Activated T-cell treated with anti-CD3 and anti-CD28 coated beads, Interleukin-2, amount 50 U/mL, for 24 hours (primary cell): ENCODE measurements at regions not wholly inside any gene's neighbourhood (a gene's known extent, or its start where the extent isn't known, plus 50 kb on each side); places are given as distances from the start of the nearest gene placed in this dataset.

Source experiments
- DNase-seq: peaks from one replicate; pipeline ENCODE4 v3.0.0-alpha.2; 2020
- H3K27ac Mint-ChIP-seq: 2 replicates; pipeline ENCODE4 v1.8.0; 2020; ENCODE audit warnings: mild to moderate bottlenecking, mixed read lengths
- H3K27me3 Mint-ChIP-seq: 2 replicates; pipeline ENCODE4 v1.8.0; 2020; ENCODE audit warnings: mixed read lengths
- H3K36me3 Mint-ChIP-seq: 2 replicates; pipeline ENCODE4 v1.8.0; 2020; ENCODE audit warnings: low read depth, mixed read lengths
- H3K4me1 Mint-ChIP-seq: 2 replicates; pipeline ENCODE4 v1.8.0; 2020; ENCODE audit warnings: low read depth, mixed read lengths
- H3K4me3 Mint-ChIP-seq: 2 replicates; pipeline ENCODE4 v1.8.0; 2020; ENCODE audit warnings: mild to moderate bottlenecking, moderate library complexity, mixed read lengths
- H3K9me3 Mint-ChIP-seq: 2 replicates; pipeline ENCODE4 v1.8.0; 2020; ENCODE audit warnings: mixed read lengths

- DNase-seq, result no peak
- H3K27ac Mint-ChIP-seq, result peak overlapping the region; percentile 87
- peaks cover 18% of the 10 kb centered on the region for H3K27me3 Mint-ChIP-seq
- H3K9me3 Mint-ChIP-seq, result peaks cover 3% of the 10 kb centered on the region
- H3K36me3 Mint-ChIP-seq, result no peaks in the 10 kb centered on the region
- peaks cover 24% of the 10 kb centered on the region for H3K4me1 Mint-ChIP-seq
- H3K4me3 Mint-ChIP-seq, result no peak overlapping the region
Observed at GRCh38 chr3:28841441-28841840, 439.4 kb upstream of the RBMS3 start.

DNA sequence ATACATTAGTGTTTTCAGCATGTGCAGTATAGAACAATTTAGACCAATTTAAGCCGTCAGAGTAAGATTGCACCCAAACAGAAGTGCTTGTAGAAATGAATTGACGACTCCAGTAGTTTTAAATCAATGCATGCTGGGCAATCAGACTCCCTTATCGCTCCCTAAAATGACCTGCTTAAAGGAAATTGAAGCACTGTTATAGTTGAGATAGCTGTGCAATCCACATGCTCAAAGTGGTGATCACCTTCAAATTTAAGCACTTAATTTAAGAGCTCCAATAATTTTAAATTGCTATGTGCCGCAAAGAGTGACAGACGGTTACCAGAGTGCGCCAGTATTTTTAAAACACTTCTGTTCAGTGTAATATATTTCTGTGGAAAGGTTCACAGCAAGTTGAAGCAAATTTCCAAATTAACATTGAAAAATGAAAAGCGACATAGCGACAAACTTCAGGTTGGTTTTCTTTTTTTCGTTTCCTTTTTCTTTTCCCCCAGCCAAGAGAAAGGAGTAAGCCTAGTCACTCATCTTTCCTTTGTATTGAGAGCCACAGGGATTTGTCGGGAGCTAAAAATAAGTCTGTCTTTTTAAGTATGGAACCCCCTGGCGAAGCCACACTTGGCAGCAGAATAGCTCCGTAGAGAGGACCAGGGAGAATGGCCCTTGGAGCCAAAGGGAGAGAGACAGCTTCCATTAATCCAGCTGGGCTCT lies 436.4 kb upstream of the RBMS3 start:
- Mint-ChIP-seq H3K27ac (no peak overlapping the region), H3K9me3 (peaks cover 3% of the 10 kb centered on the region), H3K4me1 (peaks cover 20% of the 10 kb centered on the region), H3K27me3 (peaks cover 8% of the 10 kb centered on the region), H3K4me3 (no peak overlapping the region), H3K36me3 (no peaks in the 10 kb centered on the region)
- no peak for DNase-seq

GRCh38 chr3:28845006-28845324 lies 435.9 kb upstream of the RBMS3 start:
- no peak for DNase-seq
- peaks cover 7% of the 10 kb centered on the region for H3K27me3 Mint-ChIP-seq
- peaks cover 3% of the 10 kb centered on the region for H3K9me3 Mint-ChIP-seq
- H3K27ac Mint-ChIP-seq, result no peak overlapping the region
- H3K4me1 Mint-ChIP-seq, result peaks cover 20% of the 10 kb centered on the region
- H3K4me3 Mint-ChIP-seq, result no peak overlapping the region
- H3K36me3 Mint-ChIP-seq, result no peaks in the 10 kb centered on the region

- Mint-ChIP-seq H3K36me3 (no peaks in the 10 kb centered on the region), H3K27ac (no peak overlapping the region), H3K9me3 (no peaks in the 10 kb centered on the region), H3K27me3 (peaks cover 7% of the 10 kb centered on the region), H3K4me3 (no peak overlapping the region), H3K4me1 (peaks cover 5% of the 10 kb centered on the region)
- no peak for DNase-seq
Observed at GRCh38 chr3:28846971-28847478, 433.8 kb upstream of the RBMS3 start.

- H3K9me3 Mint-ChIP-seq, result no peaks in the 10 kb centered on the region
- H3K4me3 Mint-ChIP-seq, result no peak overlapping the region
- no peak for DNase-seq
- H3K27me3 Mint-ChIP-seq, result peaks cover 7% of the 10 kb centered on the region
- H3K27ac Mint-ChIP-seq, result no peak overlapping the region
- H3K4me1 Mint-ChIP-seq, result no peaks in the 10 kb centered on the region
- H3K36me3 Mint-ChIP-seq, result no peaks in the 10 kb centered on the region
Observed at GRCh38 chr3:28847736-28848135, 433.1 kb upstream of the RBMS3 start.

DNA sequence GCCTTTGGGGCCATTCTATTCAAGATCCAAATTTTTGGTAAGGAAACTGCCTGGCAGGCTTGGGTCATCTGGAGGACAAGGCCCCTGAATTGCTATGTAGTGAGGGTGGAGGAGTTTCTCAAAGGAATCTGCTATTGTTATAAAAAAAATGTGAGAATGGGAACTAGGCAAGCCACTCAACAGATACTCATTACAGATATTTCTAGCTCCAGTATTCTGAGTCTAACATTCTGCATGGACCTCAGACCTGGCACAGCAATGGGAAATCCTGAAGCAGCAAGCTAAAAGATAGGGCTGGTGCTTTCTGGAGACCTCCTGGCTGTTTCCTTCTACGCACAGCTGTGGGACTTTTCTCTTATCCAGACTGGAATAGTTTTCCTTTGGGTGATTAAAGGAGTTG lies 430.7 kb upstream of the RBMS3 start:
- no peak overlapping the region for H3K4me3 Mint-ChIP-seq
- H3K4me1 Mint-ChIP-seq, result no peaks in the 10 kb centered on the region
- H3K36me3 Mint-ChIP-seq, result no peaks in the 10 kb centered on the region
- H3K27ac Mint-ChIP-seq, result no peak overlapping the region
- DNase-seq, result no peak
- no peaks in the 10 kb centered on the region for H3K9me3 Mint-ChIP-seq
- H3K27me3 Mint-ChIP-seq, result peaks cover 5% of the 10 kb centered on the region

DNA sequence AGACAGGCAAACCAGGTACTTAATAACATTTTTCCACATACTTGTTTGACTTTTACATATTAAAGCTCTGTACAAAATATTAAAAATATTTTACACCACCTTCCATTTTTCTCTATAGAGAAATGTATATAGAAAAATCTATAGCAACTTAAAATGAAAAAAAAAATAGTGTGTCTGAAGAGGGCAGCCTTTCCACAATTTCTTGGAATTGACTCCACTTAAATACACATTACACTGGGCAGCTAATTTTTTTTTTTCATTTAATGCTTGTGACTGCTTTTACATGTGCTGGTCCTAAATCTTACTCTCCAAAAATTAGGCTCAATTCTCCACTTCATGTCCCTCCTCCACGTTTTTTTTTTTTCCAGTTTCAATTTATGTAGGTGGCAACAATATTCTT lies 427.0 kb upstream of the RBMS3 start:
- H3K27me3 Mint-ChIP-seq, result no peaks in the 10 kb centered on the region
- H3K36me3 Mint-ChIP-seq, result no peaks in the 10 kb centered on the region
- H3K4me1 Mint-ChIP-seq, result no peaks in the 10 kb centered on the region
- no peak overlapping the region for H3K4me3 Mint-ChIP-seq
- no peaks in the 10 kb centered on the region for H3K9me3 Mint-ChIP-seq
- H3K27ac Mint-ChIP-seq, result no peak overlapping the region
- no peak for DNase-seq

- Mint-ChIP-seq H3K27me3 (no peaks in the 10 kb centered on the region), H3K4me3 (no peak overlapping the region), H3K9me3 (no peaks in the 10 kb centered on the region), H3K36me3 (no peaks in the 10 kb centered on the region), H3K27ac (no peak overlapping the region), H3K4me1 (no peaks in the 10 kb centered on the region)
- DNase-seq, result no peak
Observed at GRCh38 chr3:28856796-28857195, 424.1 kb upstream of the RBMS3 start.

DNA sequence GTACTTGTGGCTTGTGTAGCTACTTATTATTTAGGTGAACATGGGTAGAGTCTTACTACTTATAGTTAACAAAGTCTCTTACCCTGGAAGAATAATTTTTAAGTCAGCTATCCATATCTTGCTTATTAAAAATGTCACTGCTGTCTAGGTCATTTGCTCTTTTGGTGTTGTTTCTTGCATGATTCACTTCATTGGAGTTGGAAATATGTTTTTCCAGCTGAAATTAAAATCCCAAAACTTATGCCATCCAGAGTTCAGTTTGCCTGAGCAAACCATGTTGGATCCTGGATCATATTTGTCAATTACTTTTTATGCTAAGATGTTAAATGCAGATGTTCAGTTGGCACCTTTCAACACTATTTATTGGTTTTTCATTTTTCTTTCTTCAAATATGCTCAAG lies 421.0 kb upstream of the RBMS3 start:
- Mint-ChIP-seq H3K27ac (no peak overlapping the region), H3K4me1 (no peaks in the 10 kb centered on the region), H3K4me3 (no peak overlapping the region), H3K9me3 (no peaks in the 10 kb centered on the region), H3K27me3 (no peaks in the 10 kb centered on the region), H3K36me3 (no peaks in the 10 kb centered on the region)
- no peak for DNase-seq

DNA sequence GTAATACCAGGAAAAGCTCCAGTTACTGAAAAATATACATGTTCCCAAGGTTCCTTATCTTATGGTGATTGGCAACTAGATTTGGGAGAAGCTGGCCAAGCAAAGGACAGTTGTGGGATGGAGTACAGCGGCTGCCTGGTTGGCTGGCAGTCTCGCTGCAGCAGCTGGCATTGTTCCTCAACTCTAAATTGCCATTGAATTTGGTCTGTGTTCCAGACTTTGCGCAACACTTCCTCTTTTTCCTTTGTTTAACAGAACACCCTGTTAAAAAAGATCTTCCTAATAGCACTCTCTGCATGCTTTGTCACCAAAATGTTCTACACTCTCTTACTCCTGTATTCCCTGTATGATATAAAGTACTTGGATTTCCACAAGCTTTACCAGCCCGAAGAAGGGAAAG lies 420.6 kb upstream of the RBMS3 start:
- Mint-ChIP-seq H3K4me3 (no peak overlapping the region), H3K9me3 (no peaks in the 10 kb centered on the region), H3K27me3 (no peaks in the 10 kb centered on the region), H3K36me3 (no peaks in the 10 kb centered on the region), H3K4me1 (no peaks in the 10 kb centered on the region), H3K27ac (no peak overlapping the region)
- DNase-seq, result no peak

GRCh38 chr3:28863186-28863585 lies 417.7 kb upstream of the RBMS3 start:
- Mint-ChIP-seq H3K27ac (no peak overlapping the region), H3K4me1 (no peaks in the 10 kb centered on the region), H3K27me3 (no peaks in the 10 kb centered on the region), H3K4me3 (no peak overlapping the region), H3K36me3 (no peaks in the 10 kb centered on the region), H3K9me3 (no peaks in the 10 kb centered on the region)
- no peak for DNase-seq

DNA sequence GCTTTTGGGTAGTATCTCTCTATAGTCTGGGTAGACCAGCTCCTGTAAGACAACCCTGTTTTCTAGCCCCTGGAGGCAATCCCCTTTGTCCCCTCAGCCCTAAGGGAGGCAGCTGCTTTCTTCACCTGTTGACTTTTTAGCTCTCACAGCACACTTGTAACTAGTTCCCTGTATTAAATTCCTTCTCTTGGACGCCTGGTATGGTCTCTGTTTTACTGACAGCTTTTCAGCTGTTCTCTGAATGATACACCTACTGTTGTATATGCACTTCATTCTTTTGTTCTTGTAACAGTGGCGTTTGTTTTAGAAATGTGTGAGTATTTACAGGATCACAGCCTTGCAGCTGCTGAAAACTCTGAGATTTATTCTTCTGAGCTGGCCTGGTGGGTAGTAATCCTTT lies 413.0 kb upstream of the RBMS3 start:
- no peak for DNase-seq
- Mint-ChIP-seq H3K9me3 (no peaks in the 10 kb centered on the region), H3K4me3 (no peak overlapping the region), H3K27ac (no peak overlapping the region), H3K4me1 (no peaks in the 10 kb centered on the region), H3K27me3 (no peaks in the 10 kb centered on the region), H3K36me3 (no peaks in the 10 kb centered on the region)

DNA sequence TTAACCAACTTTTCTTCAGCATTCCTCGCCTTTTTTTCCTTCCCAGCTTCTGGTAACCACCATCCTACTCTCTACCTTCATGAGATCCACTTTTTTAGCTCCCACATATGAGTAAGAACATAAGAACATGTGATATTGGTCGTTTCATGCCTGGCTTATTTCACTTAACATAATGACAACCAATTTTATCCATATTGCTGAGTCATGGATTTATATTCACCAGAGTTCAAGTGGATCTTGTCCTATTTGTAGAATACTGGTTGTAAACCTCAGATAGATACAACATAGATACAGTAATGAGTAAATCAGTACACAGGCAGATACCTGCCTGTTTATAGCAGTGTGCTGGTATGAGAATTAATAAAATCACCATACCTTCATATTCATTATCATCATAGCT lies 412.0 kb upstream of the RBMS3 start:
- no peaks in the 10 kb centered on the region for H3K4me1 Mint-ChIP-seq
- no peak overlapping the region for H3K4me3 Mint-ChIP-seq
- no peaks in the 10 kb centered on the region for H3K27me3 Mint-ChIP-seq
- no peaks in the 10 kb centered on the region for H3K36me3 Mint-ChIP-seq
- DNase-seq, result no peak
- H3K27ac Mint-ChIP-seq, result no peak overlapping the region
- H3K9me3 Mint-ChIP-seq, result no peaks in the 10 kb centered on the region

- no peak overlapping the region for H3K4me3 Mint-ChIP-seq
- H3K9me3 Mint-ChIP-seq, result peaks cover 3% of the 10 kb centered on the region
- H3K36me3 Mint-ChIP-seq, result no peaks in the 10 kb centered on the region
- peaks cover 11% of the 10 kb centered on the region for H3K27me3 Mint-ChIP-seq
- H3K27ac Mint-ChIP-seq, result no peak overlapping the region
- H3K4me1 Mint-ChIP-seq, result no peaks in the 10 kb centered on the region
- DNase-seq, result no peak
Observed at GRCh38 chr3:28877912-28878311, 403.0 kb upstream of the RBMS3 start.

DNA sequence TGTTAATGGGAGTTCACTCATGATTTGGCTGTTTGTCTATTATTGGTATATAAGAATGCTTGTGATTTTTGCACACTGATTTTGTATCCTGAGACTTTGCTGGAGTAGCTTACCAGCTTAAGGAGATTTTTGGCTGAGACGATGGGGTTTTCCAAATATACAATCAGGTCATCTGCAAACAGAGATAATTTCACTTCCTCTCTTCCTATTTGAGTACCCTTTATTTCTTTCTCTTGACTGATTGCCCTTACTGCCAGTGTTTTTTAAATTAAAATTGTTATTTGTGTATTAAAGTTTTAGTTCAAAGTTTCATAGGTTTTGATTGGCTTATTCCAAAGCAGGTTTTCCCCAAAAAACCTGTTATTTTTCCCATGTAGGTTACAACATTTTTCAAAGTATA lies 390.5 kb upstream of the RBMS3 start:
- Mint-ChIP-seq H3K4me3 (no peak overlapping the region), H3K27me3 (peaks cover 5% of the 10 kb centered on the region), H3K36me3 (no peaks in the 10 kb centered on the region), H3K9me3 (no peaks in the 10 kb centered on the region), H3K4me1 (no peaks in the 10 kb centered on the region), H3K27ac (no peak overlapping the region)
- DNase-seq, result no peak

- no peak for DNase-seq
- Mint-ChIP-seq H3K4me1 (no peaks in the 10 kb centered on the region), H3K4me3 (no peak overlapping the region), H3K36me3 (no peaks in the 10 kb centered on the region), H3K27ac (no peak overlapping the region), H3K9me3 (no peaks in the 10 kb centered on the region), H3K27me3 (peaks cover 5% of the 10 kb centered on the region)
Observed at GRCh38 chr3:28891485-28891884, 389.4 kb upstream of the RBMS3 start.
